ENCODE measurements at regions not wholly inside any gene's neighbourhood (a gene's known extent, or its start where the extent isn't known, plus 50 kb on each side); places are given as distances from the start of the nearest gene placed in this dataset.

DNA sequence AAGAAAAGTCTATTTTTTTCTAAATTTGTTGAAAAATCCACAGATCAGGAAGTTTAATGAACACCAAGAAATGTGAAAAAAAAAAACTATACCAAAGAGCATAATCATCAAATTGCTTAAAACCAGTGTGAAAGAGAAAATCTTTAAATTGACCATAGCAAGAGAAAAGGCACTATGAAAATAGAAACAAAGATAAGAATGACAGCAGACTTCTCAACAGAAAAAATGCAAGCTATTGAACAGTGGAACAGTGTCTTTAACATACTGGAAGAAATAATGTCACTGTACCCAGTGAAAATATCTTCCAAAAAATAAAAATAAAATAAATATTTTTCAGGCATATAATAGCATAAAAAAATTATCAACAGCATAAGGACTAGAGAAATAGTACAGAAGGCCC is 243.0 kb upstream of the GJB5 start:
- TF ChIP-seq, protein P1, sequence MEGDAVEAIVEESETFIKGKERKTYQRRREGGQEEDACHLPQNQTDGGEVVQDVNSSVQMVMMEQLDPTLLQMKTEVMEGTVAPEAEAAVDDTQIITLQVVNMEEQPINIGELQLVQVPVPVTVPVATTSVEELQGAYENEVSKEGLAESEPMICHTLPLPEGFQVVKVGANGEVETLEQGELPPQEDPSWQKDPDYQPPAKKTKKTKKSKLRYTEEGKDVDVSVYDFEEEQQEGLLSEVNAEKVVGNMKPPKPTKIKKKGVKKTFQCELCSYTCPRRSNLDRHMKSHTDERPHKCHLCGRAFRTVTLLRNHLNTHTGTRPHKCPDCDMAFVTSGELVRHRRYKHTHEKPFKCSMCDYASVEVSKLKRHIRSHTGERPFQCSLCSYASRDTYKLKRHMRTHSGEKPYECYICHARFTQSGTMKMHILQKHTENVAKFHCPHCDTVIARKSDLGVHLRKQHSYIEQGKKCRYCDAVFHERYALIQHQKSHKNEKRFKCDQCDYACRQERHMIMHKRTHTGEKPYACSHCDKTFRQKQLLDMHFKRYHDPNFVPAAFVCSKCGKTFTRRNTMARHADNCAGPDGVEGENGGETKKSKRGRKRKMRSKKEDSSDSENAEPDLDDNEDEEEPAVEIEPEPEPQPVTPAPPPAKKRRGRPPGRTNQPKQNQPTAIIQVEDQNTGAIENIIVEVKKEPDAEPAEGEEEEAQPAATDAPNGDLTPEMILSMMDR (IDR thresholded peaks at IDR 0.05; ENCODE audit: low read depth, low read length), result no peak
- TF ChIP-seq EZH2phosphoT487 (IDR thresholded peaks at IDR 0.05; ENCODE audit: low read depth), result no peak

Data from OCI-LY3 (cell line).